C4-2B (cell line): ENCODE measurements at regions not wholly inside any gene's neighbourhood (a gene's known extent, or its start where the extent isn't known, plus 50 kb on each side); places are given as distances from the start of the nearest gene placed in this dataset.

Experiments
- ZFX ChIP-seq: fragments of 450-650 bp; IDR thresholded peaks from 2 replicates; pipeline ENCODE4 v1.6.1; 2017
- TF ChIP-seq, protein P1 (sequence below): fragments of 450-650 bp; conservative IDR thresholded peaks from 2 replicates; pipeline ENCODE4 v1.5.1; 2017; ENCODE audit warnings: mild to moderate bottlenecking

DNA sequence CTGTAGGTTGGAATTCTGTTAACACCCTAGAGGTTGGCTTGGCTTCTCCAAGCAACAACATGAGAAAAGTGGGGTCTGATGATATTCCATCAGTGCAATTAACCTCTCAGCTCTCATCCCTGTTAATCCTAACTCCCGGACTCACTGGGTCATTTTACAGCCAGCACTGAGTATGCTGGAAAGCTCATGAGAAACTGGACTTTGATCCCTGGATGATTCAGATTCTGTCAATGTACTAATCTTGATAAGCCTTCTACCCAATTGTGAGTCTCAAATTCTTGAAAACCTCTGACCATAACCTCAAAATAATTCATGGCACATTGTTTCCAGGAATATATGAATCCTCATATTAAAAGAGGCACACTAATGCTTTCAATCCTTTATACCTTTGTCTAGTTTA lies 244.3 kb upstream of the DCAF8L1 start:
- TF ChIP-seq, protein P1, sequence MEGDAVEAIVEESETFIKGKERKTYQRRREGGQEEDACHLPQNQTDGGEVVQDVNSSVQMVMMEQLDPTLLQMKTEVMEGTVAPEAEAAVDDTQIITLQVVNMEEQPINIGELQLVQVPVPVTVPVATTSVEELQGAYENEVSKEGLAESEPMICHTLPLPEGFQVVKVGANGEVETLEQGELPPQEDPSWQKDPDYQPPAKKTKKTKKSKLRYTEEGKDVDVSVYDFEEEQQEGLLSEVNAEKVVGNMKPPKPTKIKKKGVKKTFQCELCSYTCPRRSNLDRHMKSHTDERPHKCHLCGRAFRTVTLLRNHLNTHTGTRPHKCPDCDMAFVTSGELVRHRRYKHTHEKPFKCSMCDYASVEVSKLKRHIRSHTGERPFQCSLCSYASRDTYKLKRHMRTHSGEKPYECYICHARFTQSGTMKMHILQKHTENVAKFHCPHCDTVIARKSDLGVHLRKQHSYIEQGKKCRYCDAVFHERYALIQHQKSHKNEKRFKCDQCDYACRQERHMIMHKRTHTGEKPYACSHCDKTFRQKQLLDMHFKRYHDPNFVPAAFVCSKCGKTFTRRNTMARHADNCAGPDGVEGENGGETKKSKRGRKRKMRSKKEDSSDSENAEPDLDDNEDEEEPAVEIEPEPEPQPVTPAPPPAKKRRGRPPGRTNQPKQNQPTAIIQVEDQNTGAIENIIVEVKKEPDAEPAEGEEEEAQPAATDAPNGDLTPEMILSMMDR: no peak
- TF ChIP-seq ZFX: no peak
